ENCODE measurements at regions not wholly inside any gene's neighbourhood (a gene's known extent, or its start where the extent isn't known, plus 50 kb on each side); places are given as distances from the start of the nearest gene placed in this dataset.

- Histone ChIP-seq H3K4me1 (no peaks in the 10 kb centered on the region), H3K36me3 (no peaks in the 10 kb centered on the region), H3K27ac (no peak overlapping the region), H3K4me3 (no peak overlapping the region), H3K27me3 (no peaks in the 10 kb centered on the region), H3K9me3 (no peaks in the 10 kb centered on the region)
- intact Hi-C loops (cut with DNase I) = no loop called here
- DNase-seq (no peak), ATAC-seq (no peak)
- TF ChIP-seq CTCF (IDR thresholded peaks at IDR 0.05) = no peak
Measured at GRCh38 chr6:133710826-133711225, 178.1 kb upstream of the TCF21 start.

- no peak overlapping the region for H3K4me3 ChIP-seq
- H3K36me3 ChIP-seq = no peaks in the 10 kb centered on the region
- 72 to 86% methylated on average over 3 of the region's 3 CpGs for WGBS, 2 donors
- no peak for TF ChIP-seq CTCF (IDR thresholded peaks at IDR 0.05)
- intact Hi-C loops (cut with DNase I) = no loop called here
- no peak overlapping the region for H3K27ac ChIP-seq
- no peaks in the 10 kb centered on the region for H3K4me1 ChIP-seq
- no peak for DNase-seq
- H3K9me3 ChIP-seq = no peaks in the 10 kb centered on the region
- no peak for ATAC-seq
- H3K27me3 ChIP-seq = no peaks in the 10 kb centered on the region
Measured at GRCh38 chr6:133715270-133715669, 173.6 kb upstream of the TCF21 start.

GRCh38 chr6:133724726-133725125, 164.2 kb upstream of the TCF21 start:
- DNase-seq (no peak), ATAC-seq (no peak)
- H3K27me3 ChIP-seq = no peaks in the 10 kb centered on the region
- H3K36me3 ChIP-seq = no peaks in the 10 kb centered on the region
- H3K4me3 ChIP-seq = no peak overlapping the region
- no peak overlapping the region for H3K27ac ChIP-seq
- 82 to 84% methylated on average over 4 of the region's 4 CpGs for WGBS, 2 donors
- H3K4me1 ChIP-seq = no peaks in the 10 kb centered on the region
- intact Hi-C loops (cut with DNase I) = no loop called here
- H3K9me3 ChIP-seq = peaks cover 0 to 35% (median 18%) of the 10 kb centered on the region in 11 donors
- no peak for TF ChIP-seq CTCF (IDR thresholded peaks at IDR 0.05)

GRCh38 chr6:133726188-133726587, 162.7 kb upstream of the TCF21 start:
- ATAC-seq (no peak), DNase-seq (no peak)
- 84 to 85% methylated on average over 2 of the region's 2 CpGs for WGBS, 2 donors
- no peak overlapping the region for H3K4me3 ChIP-seq
- H3K27me3 ChIP-seq = no peaks in the 10 kb centered on the region
- no peak for TF ChIP-seq CTCF (IDR thresholded peaks at IDR 0.05)
- intact Hi-C loops (cut with DNase I) = no loop called here
- no peak overlapping the region for H3K27ac ChIP-seq
- H3K36me3 ChIP-seq = no peaks in the 10 kb centered on the region
- peaks cover 0 to 35% (median 18%) of the 10 kb centered on the region in 11 donors for H3K9me3 ChIP-seq
- H3K4me1 ChIP-seq = no peaks in the 10 kb centered on the region

- TF ChIP-seq CTCF (IDR thresholded peaks at IDR 0.05) = no peak
- no peaks in the 10 kb centered on the region for H3K27me3 ChIP-seq
- no peaks in the 10 kb centered on the region for H3K36me3 ChIP-seq
- ATAC-seq = no peak
- intact Hi-C loops (cut with DNase I) = no loop called here
- peaks cover 0 to 34% (median 20%) of the 10 kb centered on the region in 11 donors for H3K9me3 ChIP-seq
- 42 to 65% methylated on average over 4 of the region's 4 CpGs for WGBS, 2 donors
- peak overlapping the region in 1 of 10 donors; percentile 35 for H3K27ac ChIP-seq
- DNase-seq = no peak
- H3K4me3 ChIP-seq = no peak overlapping the region
- no peaks in the 10 kb centered on the region for H3K4me1 ChIP-seq
Measured at GRCh38 chr6:133730881-133731280, 158.0 kb upstream of the TCF21 start.
